PFSK-1 (cell line): ENCODE measurements at regions not wholly inside any gene's neighbourhood (a gene's known extent, or its start where the extent isn't known, plus 50 kb on each side); places are given as distances from the start of the nearest gene placed in this dataset.

ENCODE experiments used
- POLR2AphosphoS5 ChIP-seq: IDR thresholded peaks from 2 replicates; pipeline ENCODE4 v1.6.1; 2012; ENCODE audit warnings: low read depth, mild to moderate bottlenecking, control low read depth, low read length, moderate library complexity
- TAF1 ChIP-seq: IDR thresholded peaks from 2 replicates; pipeline ENCODE4 v1.6.1; 2012; ENCODE audit warnings: low read length, control low read depth, borderline replicate concordance; ENCODE audit not compliant: insufficient read depth

DNA sequence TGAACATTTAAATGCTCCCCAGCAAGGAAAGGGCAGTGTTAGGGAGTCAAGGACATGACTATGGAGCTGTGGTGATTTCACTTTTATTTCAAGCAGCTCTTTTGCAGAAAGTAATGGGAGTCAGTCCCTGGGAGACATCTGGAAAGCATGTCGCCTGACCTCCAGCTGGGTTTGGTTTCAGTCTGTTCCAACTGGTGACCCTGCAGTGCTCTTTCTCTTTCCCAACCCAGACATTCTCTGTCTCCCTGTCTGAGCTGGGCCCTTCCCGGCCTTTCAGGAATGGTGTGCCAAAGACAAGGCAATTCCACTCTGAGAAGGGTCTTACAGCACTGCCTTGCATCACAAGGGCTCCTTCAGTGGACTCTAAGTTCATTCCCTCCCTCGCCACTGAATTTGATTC is 323.2 kb downstream of the OSR1 start:
- TF ChIP-seq POLR2AphosphoS5 (no peak), TAF1 (no peak)
